Neural cell (in vitro differentiated cells): ENCODE measurements at regions not wholly inside any gene's neighbourhood (a gene's known extent, or its start where the extent isn't known, plus 50 kb on each side); places are given as distances from the start of the nearest gene placed in this dataset.

Experiments used
- H2AFZ ChIP-seq: fragments of 200-600, 300-800 bp; sonication (generic), shearing (Covaris generic); 2 replicates; pipeline ENCODE4 v1.6.0; 2014; ENCODE audit warnings: low read depth, mild to moderate bottlenecking, antibody characterized with exemption, low read length, moderate library complexity
- H3F3A ChIP-seq: fragments of 200-600 bp; shearing (Covaris generic); 2 replicates; pipeline ENCODE4 v1.6.1; 2016; ENCODE audit warnings: mild to moderate bottlenecking, moderate library complexity, mixed read lengths, antibody characterized with exemption, low read length; ENCODE audit not compliant: insufficient read depth, poor library complexity, severe bottlenecking
- H3K27ac ChIP-seq: fragments of 200-600, 300-800 bp; sonication (generic), shearing (Covaris generic); 2 replicates; pipeline ENCODE4 v1.5.1; 2014; ENCODE audit warnings: mild to moderate bottlenecking, low read length, moderate library complexity
- H3K27me3 ChIP-seq: fragments of 300-800, 200-600 bp; sonication (generic), shearing (Covaris generic); 2 replicates; pipeline ENCODE4 v1.6.0; 2014; ENCODE audit warnings: mild to moderate bottlenecking, low read depth, low read length, moderate library complexity; ENCODE audit not compliant: insufficient read depth
- H3K36me3 ChIP-seq: fragments of 300-800, 200-600 bp; sonication (generic), shearing (Covaris generic); 2 replicates; pipeline ENCODE4 v1.5.1; 2014; ENCODE audit warnings: mild to moderate bottlenecking, antibody characterized with exemption, low read length, moderate library complexity; ENCODE audit not compliant: insufficient read depth
- H3K4me2 ChIP-seq: fragments of 300-800, 200-600 bp; sonication (generic), shearing (Covaris generic); 2 replicates; pipeline ENCODE4 v1.6.0; 2014; ENCODE audit warnings: mild to moderate bottlenecking, low read length
- H3K4me3 ChIP-seq: fragments of 300-800, 200-600 bp; sonication (generic), shearing (Covaris generic); 2 replicates; pipeline ENCODE4 v1.5.1; 2014; ENCODE audit warnings: mild to moderate bottlenecking, low read length, moderate library complexity
- H3K79me2 ChIP-seq: fragments of 200-600 bp; shearing (Covaris generic); replicated peaks from 2 replicates; pipeline ENCODE4 v1.6.0; 2014; ENCODE audit warnings: mild to moderate bottlenecking, low read length, moderate library complexity; ENCODE audit not compliant: insufficient read depth
- H3K9ac ChIP-seq: fragments of 300-800, 200-600 bp; sonication (generic), shearing (Covaris generic); 2 replicates; pipeline ENCODE4 v1.6.1; 2016; ENCODE audit warnings: mild to moderate bottlenecking, low read length, mixed read lengths
- H3K9me2 ChIP-seq: fragments of 200-600 bp; shearing (Covaris generic); 2 replicates; pipeline ENCODE4 v1.6.1; 2016; ENCODE audit warnings: mild to moderate bottlenecking, low read length, mixed read lengths; ENCODE audit not compliant: insufficient read depth
- H3K9me3 ChIP-seq: fragments of 200-600, 300-800 bp; sonication (generic), shearing (Covaris generic); 2 replicates; pipeline ENCODE4 v1.6.1; 2016; ENCODE audit warnings: mild to moderate bottlenecking, mixed run types, low read length, moderate library complexity, mixed read lengths
- H4K20me1 ChIP-seq: fragments of 200-600 bp; shearing (Covaris generic); 2 replicates; pipeline ENCODE4 v1.6.1; 2016; ENCODE audit warnings: mild to moderate bottlenecking, mixed run types; ENCODE audit not compliant: insufficient read depth
- EP300 ChIP-seq: fragments of 450-650 bp; conservative IDR thresholded peaks from 2 replicates; pipeline ENCODE4 v1.6.1; 2014; ENCODE audit warnings: antibody characterized with exemption, mild to moderate bottlenecking, moderate library complexity; ENCODE audit not compliant: poor library complexity, severe bottlenecking
- EZH2 ChIP-seq: fragments of 200-600, 300-800 bp; shearing (Covaris generic), sonication (generic); IDR thresholded peaks from 2 replicates; pipeline ENCODE4 v1.6.1; 2014; ENCODE audit warnings: antibody characterized with exemption, low read length, borderline replicate concordance, mild to moderate bottlenecking; ENCODE audit not compliant: insufficient read depth, poor library complexity, severe bottlenecking
- MXI1 ChIP-seq: fragments of 450-650 bp; conservative IDR thresholded peaks from 2 replicates; pipeline ENCODE4 v1.6.1; 2014; ENCODE audit warnings: antibody characterized with exemption, mild to moderate bottlenecking; ENCODE audit not compliant: poor library complexity, severe bottlenecking
- POLR2AphosphoS5 ChIP-seq: IDR thresholded peaks from 2 replicates; pipeline ENCODE4 v1.6.1; 2012
- RAD21 ChIP-seq: fragments of 450-650 bp; conservative IDR thresholded peaks from 2 replicates; pipeline ENCODE4 v1.6.1; 2014; ENCODE audit warnings: antibody characterized with exemption, mild to moderate bottlenecking, moderate library complexity
- SMC3 ChIP-seq: fragments of 450-650 bp; conservative IDR thresholded peaks from 2 replicates; pipeline ENCODE4 v1.6.1; 2014; ENCODE audit warnings: antibody characterized with exemption, mild to moderate bottlenecking, moderate library complexity; ENCODE audit not compliant: poor library complexity
- TAF1 ChIP-seq: IDR thresholded peaks from 2 replicates; pipeline ENCODE4 v1.6.1; 2012; ENCODE audit warnings: low read depth
- TF ChIP-seq, protein P1 (sequence below): fragments of 450-650 bp; IDR thresholded peaks from 2 replicates; pipeline ENCODE4 v1.5.1; 2014; ENCODE audit warnings: antibody characterized with exemption, mild to moderate bottlenecking, moderate library complexity; ENCODE audit not compliant: poor library complexity, severe bottlenecking
- TF ChIP-seq, protein P2 (sequence below): IDR thresholded peaks from 2 replicates; pipeline ENCODE4 v1.6.1; 2012; ENCODE audit warnings: borderline replicate concordance

DNA sequence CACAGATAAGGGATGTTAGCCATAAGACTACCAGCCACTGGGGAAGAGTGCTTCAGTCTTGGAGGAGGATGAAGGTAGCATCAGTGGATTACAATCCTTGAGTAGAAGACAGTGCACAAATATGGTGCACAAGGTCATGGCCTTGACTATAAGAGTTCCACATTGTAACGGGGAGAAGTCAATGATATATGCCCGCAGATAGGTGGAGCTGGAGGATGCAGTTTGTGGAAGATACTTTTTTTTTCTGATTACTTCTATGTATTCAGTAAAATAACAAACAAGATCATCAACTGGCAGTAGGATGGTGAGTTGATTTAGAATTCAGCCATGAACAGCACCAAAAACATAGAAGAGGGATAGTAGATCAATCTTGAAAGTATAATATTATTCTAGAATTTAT is 926.8 kb upstream of the MIR17HG start:
- Histone ChIP-seq H2AFZ (no peak overlapping the region), H3K36me3 (no peaks in the 10 kb centered on the region), H3K27me3 (no peaks in the 10 kb centered on the region), H3K27ac (no peak overlapping the region), H3K4me3 (no peak overlapping the region), H3K9ac (no peak overlapping the region), H3K9me2 (no peaks in the 10 kb centered on the region), H3K9me3 (no peaks in the 10 kb centered on the region), H3F3A (no peaks in the 10 kb centered on the region), H3K79me2 (no peaks in the 10 kb centered on the region), H4K20me1 (no peaks in the 10 kb centered on the region), H3K4me2 (no peak overlapping the region)
- no peak for TF ChIP-seq RAD21
- no peak for TF ChIP-seq SMC3
- TF ChIP-seq, protein P1, sequence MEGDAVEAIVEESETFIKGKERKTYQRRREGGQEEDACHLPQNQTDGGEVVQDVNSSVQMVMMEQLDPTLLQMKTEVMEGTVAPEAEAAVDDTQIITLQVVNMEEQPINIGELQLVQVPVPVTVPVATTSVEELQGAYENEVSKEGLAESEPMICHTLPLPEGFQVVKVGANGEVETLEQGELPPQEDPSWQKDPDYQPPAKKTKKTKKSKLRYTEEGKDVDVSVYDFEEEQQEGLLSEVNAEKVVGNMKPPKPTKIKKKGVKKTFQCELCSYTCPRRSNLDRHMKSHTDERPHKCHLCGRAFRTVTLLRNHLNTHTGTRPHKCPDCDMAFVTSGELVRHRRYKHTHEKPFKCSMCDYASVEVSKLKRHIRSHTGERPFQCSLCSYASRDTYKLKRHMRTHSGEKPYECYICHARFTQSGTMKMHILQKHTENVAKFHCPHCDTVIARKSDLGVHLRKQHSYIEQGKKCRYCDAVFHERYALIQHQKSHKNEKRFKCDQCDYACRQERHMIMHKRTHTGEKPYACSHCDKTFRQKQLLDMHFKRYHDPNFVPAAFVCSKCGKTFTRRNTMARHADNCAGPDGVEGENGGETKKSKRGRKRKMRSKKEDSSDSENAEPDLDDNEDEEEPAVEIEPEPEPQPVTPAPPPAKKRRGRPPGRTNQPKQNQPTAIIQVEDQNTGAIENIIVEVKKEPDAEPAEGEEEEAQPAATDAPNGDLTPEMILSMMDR: no peak
- no peak for TF ChIP-seq TAF1
- no peak for TF ChIP-seq MXI1
- TF ChIP-seq POLR2AphosphoS5: no peak
- TF ChIP-seq, protein P2, sequence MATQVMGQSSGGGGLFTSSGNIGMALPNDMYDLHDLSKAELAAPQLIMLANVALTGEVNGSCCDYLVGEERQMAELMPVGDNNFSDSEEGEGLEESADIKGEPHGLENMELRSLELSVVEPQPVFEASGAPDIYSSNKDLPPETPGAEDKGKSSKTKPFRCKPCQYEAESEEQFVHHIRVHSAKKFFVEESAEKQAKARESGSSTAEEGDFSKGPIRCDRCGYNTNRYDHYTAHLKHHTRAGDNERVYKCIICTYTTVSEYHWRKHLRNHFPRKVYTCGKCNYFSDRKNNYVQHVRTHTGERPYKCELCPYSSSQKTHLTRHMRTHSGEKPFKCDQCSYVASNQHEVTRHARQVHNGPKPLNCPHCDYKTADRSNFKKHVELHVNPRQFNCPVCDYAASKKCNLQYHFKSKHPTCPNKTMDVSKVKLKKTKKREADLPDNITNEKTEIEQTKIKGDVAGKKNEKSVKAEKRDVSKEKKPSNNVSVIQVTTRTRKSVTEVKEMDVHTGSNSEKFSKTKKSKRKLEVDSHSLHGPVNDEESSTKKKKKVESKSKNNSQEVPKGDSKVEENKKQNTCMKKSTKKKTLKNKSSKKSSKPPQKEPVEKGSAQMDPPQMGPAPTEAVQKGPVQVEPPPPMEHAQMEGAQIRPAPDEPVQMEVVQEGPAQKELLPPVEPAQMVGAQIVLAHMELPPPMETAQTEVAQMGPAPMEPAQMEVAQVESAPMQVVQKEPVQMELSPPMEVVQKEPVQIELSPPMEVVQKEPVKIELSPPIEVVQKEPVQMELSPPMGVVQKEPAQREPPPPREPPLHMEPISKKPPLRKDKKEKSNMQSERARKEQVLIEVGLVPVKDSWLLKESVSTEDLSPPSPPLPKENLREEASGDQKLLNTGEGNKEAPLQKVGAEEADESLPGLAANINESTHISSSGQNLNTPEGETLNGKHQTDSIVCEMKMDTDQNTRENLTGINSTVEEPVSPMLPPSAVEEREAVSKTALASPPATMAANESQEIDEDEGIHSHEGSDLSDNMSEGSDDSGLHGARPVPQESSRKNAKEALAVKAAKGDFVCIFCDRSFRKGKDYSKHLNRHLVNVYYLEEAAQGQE: no peak
- no peak for TF ChIP-seq EP300

DNA sequence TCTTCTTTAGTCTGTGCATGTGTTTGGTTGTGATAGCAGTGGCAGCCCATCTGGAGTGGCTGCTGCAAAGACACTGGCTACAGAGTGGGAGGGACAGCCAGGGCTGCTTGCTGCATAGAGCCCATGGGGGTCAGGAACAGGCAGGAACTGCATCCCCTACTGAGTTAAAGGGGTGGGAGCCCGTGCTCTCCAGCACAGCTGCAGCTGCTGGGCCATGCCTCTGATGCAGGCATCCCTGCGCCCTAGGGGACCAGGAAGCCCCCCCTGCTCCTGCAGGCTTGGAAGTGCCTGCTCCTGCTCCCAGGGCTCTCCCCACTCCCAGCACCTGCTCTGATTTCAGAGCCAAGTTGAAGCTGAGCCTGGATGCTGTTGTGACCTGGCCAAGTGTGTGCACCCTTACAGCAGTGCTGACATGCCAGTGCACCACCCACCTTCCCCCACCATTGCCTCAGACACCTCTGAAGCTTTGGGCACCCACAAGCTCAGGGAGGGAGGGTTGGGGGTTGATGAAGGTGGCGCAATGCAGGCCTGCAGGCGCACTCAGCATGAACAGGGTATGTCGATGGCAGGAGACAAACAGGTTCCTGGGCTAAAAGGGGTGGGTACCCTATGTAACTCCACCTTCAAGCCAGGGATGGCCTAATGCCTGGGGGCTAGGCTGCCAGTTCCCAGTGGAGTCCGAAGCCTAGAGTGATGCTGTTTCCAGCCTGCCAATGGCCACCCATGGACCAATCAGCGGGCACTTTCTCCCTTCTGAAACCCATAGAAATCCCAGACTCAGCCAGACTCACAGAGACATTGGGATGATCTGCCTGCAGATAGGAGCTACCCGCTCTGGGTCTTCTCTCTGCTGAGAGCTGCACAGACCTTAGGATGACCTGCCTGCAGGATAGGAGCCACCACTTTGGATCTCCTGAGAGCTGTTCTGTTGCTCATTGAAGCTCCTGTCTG is 919.9 kb upstream of the MIR17HG start:
- no peak overlapping the region for H2AFZ ChIP-seq
- TF ChIP-seq SMC3 (no peak), POLR2AphosphoS5 (no peak), MXI1 (no peak), TAF1 (no peak), EZH2 (no peak), RAD21 (no peak), EP300 (no peak)
- TF ChIP-seq, protein P1: no peak
- TF ChIP-seq, protein P2: no peak

More for the DNA sequence above, 919.9 kb upstream of the MIR17HG start:
- no peak overlapping the region for H3K4me2 ChIP-seq
- H3K4me3 ChIP-seq: no peak overlapping the region
- no peak overlapping the region for H3K9ac ChIP-seq
- H3K9me2 ChIP-seq: no peaks in the 10 kb centered on the region
- H3K79me2 ChIP-seq: no peaks in the 10 kb centered on the region
- H3K27ac ChIP-seq: no peak overlapping the region
- H3K27me3 ChIP-seq: no peaks in the 10 kb centered on the region
- H3K36me3 ChIP-seq: no peaks in the 10 kb centered on the region
- H4K20me1 ChIP-seq: no peaks in the 10 kb centered on the region
- no peaks in the 10 kb centered on the region for H3F3A ChIP-seq
- no peaks in the 10 kb centered on the region for H3K9me3 ChIP-seq
